NCI-H345 treated with DMSO at 0.1 percent for 48 hours (cell line): ENCODE measurements at regions not wholly inside any gene's neighbourhood (a gene's known extent, or its start where the extent isn't known, plus 50 kb on each side); places are given as distances from the start of the nearest gene placed in this dataset.
"Not testable (repeated sequence)": the region's sequence is repeated elsewhere in the genome, so short reads cannot be mapped to it uniquely, and the experiment has no call there.

Experiments
- DNase-seq: peaks from one replicate; lab custom pipeline; 2025; ENCODE audit not compliant: unreplicated experiment; lab: John Stamatoyannopoulos, UW

GRCh38 chr18:42533009-42533575 is 578.1 kb downstream of the PIK3C3 start:
- DNase-seq: no peak

GRCh38 chr18:42533616-42534015 is 578.6 kb downstream of the PIK3C3 start:
- DNase-seq: no peak

- DNase-seq: no peak
Observed at GRCh38 chr18:42534313-42534712, 579.3 kb downstream of the PIK3C3 start.

GRCh38 chr18:42536442-42536841 is 579.0 kb downstream of the RIT2 start:
- no peak for DNase-seq

GRCh38 chr18:42537291-42537690 is 578.2 kb downstream of the RIT2 start:
- DNase-seq: no peak

GRCh38 chr18:42544901-42545300 is 570.6 kb downstream of the RIT2 start:
- DNase-seq: no peak

GRCh38 chr18:42545825-42546224 is 569.7 kb downstream of the RIT2 start:
- no peak for DNase-seq

GRCh38 chr18:42548493-42548892 is 567.0 kb downstream of the RIT2 start:
- DNase-seq: no peak

- DNase-seq: no peak
Observed at GRCh38 chr18:42549596-42549995, 565.9 kb downstream of the RIT2 start.

- not testable (repeated sequence) for DNase-seq
Observed at GRCh38 chr18:42552559-42552958, 562.9 kb downstream of the RIT2 start.

- DNase-seq: no peak
Observed at GRCh38 chr18:42559069-42559690, 556.3 kb downstream of the RIT2 start.

- DNase-seq: no peak
Observed at GRCh38 chr18:42561521-42561920, 554.0 kb downstream of the RIT2 start.

- DNase-seq: no peak
Observed at GRCh38 chr18:42563995-42564394, 551.5 kb downstream of the RIT2 start.

- no peak for DNase-seq
Observed at GRCh38 chr18:42564761-42565160, 550.7 kb downstream of the RIT2 start.

GRCh38 chr18:42568773-42569172 is 546.7 kb downstream of the RIT2 start:
- no peak for DNase-seq

- DNase-seq: peak; percentile 71
Observed at GRCh38 chr18:42574871-42575270, 540.6 kb downstream of the RIT2 start.

- DNase-seq: no peak
Observed at GRCh38 chr18:42576124-42576523, 539.4 kb downstream of the RIT2 start.

GRCh38 chr18:42578792-42579191 is 536.7 kb downstream of the RIT2 start:
- no peak for DNase-seq

GRCh38 chr18:42582266-42582665 is 533.2 kb downstream of the RIT2 start:
- no peak for DNase-seq

GRCh38 chr18:42583283-42583731 is 532.2 kb downstream of the RIT2 start:
- DNase-seq: no peak

GRCh38 chr18:42586601-42587000 is 528.9 kb downstream of the RIT2 start:
- DNase-seq: no peak

GRCh38 chr18:42588786-42589185 is 526.7 kb downstream of the RIT2 start:
- no peak for DNase-seq

- no peak for DNase-seq
Observed at GRCh38 chr18:42604820-42605219, 510.7 kb downstream of the RIT2 start.
